ENCODE measurements at regions not wholly inside any gene's neighbourhood (a gene's known extent, or its start where the extent isn't known, plus 50 kb on each side); places are given as distances from the start of the nearest gene placed in this dataset.
"Not testable (repeated sequence)": the region's sequence is repeated elsewhere in the genome, so short reads cannot be mapped to it uniquely, and the experiment has no call there.

GRCh38 chr3:160047876-160048275 lies 59.2 kb downstream of the IL12A start:
- DNase-seq = no peak

GRCh38 chr3:160049038-160049437 lies 60.4 kb downstream of the IL12A start:
- DNase-seq = no peak

- no peak for DNase-seq
These were observed 60.9 kb downstream of the IL12A start for GRCh38 chr3:160049565-160049964.

GRCh38 chr3:160049988-160050387 lies 61.4 kb downstream of the IL12A start:
- no peak for DNase-seq

GRCh38 chr3:160052385-160053047 lies 63.9 kb downstream of the IL12A start:
- no peak for DNase-seq

GRCh38 chr3:160053048-160053391 lies 64.4 kb downstream of the IL12A start:
- no peak for DNase-seq

DNA sequence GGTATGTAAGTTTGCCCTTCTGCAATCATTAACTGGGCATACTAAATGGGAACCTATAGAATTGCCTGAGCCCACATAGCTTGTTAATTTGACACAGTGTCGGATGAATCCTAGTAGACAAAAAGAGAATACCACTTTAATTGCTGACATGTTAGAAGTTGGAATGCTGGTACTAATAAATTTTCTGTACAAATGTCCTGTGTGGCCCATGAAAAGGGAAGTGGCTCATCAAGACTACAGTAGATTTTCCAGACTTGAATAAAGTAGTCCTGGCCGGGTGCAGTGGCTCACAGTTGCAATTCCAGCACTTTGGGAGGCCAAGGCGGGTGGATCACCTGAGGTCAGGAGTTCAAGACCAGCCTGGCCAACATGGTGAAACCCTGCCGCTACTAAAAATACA lies 66.2 kb downstream of the IL12A start:
- not testable (repeated sequence) for DNase-seq

- no peak for DNase-seq
These were observed 67.0 kb downstream of the IL12A start for GRCh38 chr3:160055659-160056058.

- DNase-seq = no peak
These were observed 68.7 kb downstream of the IL12A start for GRCh38 chr3:160057331-160057730.

GRCh38 chr3:160060409-160061027 lies 71.9 kb downstream of the IL12A start:
- DNase-seq = no peak

GRCh38 chr3:160061525-160061924 lies 72.9 kb downstream of the IL12A start:
- no peak for DNase-seq

GRCh38 chr3:160065282-160065681 lies 76.6 kb downstream of the IL12A start:
- DNase-seq = no peak

DNA sequence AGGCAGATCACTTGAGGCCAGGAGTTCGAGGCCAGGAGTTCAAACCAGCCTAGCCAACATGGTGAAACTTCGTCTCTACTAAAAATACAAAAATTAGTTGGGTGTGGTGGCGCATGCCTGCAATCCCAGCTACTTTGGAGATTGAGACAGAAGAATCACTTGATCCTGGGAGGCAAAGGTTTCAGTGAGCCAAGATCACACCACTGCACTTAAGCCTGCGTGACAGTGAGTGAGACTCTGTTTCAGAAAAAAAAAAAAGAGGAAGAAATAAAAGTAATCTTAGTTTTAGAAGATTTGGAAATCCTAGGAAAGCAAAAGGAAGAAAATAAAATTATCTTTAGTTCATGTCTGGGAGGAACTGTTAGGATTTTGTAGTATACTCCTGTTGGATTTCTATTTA lies 77.2 kb downstream of the IL12A start:
- no peak for DNase-seq

DNA sequence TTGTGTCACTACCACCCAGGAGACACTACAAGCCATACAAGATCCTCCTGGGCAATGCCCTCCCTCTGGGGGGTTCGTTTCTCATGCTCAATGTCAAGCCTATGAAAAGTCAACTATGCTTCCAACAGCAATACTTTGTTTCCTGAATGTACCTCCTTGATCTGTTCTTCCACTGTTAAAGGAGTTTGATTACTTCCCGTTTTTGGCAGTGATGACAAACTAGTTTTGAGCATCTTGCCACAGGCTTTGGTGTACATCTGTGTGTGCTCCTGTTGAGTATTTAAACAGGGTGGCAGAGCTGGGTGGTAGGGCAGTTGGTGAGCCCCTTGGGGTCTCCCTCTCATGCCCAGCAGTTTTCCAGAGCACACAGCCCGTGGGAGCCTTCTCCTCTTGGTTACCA lies 81.4 kb downstream of the IL12A start:
- DNase-seq = no peak

GRCh38 chr3:160076519-160076918 lies 87.9 kb downstream of the IL12A start:
- no peak for DNase-seq

DNA sequence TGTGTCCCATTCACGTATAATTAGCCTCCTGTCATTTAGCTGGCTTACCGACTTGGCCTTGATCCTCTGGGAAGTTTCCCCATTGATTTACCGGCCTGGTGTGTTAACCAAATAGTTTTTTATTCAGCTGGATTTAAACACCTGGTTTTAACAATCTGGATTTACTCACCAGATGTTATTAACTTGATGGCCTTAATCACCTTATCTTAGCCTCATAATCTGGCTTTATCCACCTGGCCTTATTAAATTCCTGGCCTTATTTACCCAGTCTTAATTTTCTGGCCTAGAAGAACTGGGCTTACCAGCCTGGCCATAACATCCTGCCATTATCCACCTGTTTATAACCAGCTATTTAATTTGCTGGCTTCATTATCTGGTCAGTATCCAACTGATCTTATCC lies 89.9 kb downstream of the IL12A start:
- DNase-seq = no peak

DNA sequence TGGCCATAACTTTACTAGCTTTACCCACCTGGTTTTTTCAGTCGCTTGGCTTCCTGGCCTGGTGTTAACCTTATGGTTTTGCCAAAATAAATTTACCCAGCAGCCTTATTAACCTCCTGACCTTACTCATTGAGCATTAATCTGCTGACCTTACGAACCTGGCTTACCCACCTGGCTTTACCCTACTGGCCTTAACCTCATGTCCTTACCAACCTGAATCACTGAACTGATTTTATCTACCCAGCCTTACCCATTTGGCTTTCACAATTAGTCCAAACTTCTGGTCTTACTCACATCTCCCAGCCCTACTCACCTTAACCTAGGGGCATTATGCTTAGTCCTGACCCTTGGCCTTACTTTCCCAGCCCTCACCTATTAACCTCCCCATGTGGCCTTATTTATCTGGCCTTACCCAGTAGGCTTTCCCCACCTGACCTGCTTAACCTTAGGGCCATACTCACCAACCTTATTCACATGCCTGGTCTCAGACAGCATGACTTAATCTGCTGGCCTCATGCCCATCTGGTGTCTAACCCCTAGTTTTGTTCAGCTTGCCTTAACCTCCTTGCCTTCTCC lies 93.4 kb downstream of the IL12A start:
- no peak for DNase-seq

- DNase-seq = no peak
These were observed 96.4 kb downstream of the IL12A start for GRCh38 chr3:160084998-160085397.

- DNase-seq = no peak
These were observed 100.0 kb downstream of the IL12A start for GRCh38 chr3:160088492-160089137.

- DNase-seq = no peak
These were observed 102.0 kb downstream of the IL12A start for GRCh38 chr3:160090653-160091052.

DNA sequence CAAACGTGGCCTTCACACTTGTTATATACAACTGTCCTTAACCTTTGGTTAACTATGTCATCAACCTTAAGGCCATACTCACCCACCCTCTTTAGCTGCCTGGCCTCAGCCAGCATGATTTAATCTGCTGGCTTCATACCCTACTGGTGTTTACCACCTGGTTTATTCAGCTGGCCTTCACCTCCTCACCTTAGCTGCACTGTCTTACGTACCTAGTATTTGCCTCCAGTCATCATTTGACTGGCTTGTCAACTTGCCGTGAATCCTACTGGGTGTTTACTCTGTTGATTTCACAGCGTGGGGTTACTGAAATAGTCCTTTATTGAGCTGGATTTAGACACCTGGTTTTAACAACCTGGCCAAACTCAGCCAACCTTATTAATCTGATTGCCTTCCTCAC lies 102.8 kb downstream of the IL12A start:
- DNase-seq = no peak

DNA sequence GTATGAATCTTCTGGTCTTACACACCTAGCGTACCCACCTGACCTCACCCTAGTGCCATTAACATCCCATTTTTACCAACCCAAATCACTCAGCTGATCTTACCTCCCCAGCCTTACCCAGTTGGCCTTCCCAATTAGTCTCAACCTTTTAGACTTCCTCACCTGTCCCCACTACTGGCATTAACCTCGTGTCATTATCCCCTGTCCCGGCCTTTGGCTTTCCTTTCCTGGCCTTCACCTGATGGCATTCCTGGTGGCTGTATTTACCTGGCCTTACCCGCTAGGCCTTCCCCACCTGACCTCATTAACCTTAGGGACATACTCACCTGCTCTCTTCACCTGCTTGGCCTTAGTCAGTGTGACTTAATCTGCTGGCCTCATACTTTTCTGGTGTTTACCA lies 104.1 kb downstream of the IL12A start:
- no peak for DNase-seq

DNA sequence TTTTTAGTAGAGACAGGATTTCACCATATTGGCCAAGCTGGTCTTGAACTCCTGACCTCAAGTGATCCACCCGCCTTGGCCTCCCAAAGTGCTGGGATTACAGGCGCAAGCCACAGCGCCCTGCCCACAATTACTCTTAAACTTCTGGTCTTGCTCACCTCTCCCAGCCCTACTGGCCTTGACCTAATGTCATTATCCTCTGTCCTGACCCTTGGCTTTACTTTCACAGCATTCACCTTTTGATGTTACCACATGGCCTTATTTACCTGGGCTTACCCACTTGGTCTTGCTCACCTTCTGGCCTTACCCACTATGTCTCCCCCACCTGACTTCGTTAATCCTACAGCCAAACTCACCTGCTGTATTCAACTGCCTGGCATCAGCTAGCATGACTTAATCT lies 105.9 kb downstream of the IL12A start:
- DNase-seq = no peak

DNA sequence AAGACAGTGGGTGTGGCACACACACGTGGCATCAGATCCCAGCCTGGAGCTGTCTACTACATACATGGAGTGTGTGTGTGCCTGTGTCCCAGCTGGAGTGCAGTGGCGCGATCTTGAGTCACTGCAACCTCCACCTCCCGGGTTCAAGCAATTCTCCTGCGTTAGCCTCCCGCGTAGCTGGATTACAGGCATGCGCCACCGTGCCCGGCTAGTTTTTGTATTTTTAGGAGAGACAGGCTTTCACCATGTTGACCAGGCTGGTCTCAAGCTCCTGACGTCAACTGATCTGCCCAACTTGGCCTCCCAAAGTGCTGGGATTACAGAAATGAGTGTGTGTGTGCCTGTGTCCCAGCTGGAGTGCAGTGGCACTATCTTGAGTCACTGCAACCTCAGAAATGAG lies 108.8 kb downstream of the IL12A start:
- DNase-seq = no peak

Measured in right kidney (tissue), 1 donor.